Nephron progenitor cell (in vitro differentiated cells): ENCODE measurements at regions not wholly inside any gene's neighbourhood (a gene's known extent, or its start where the extent isn't known, plus 50 kb on each side); places are given as distances from the start of the nearest gene placed in this dataset.

ENCODE experiments used
- DNase-seq: peaks from one replicate; pipeline ENCODE4 v3.0.0; 2021
- H3K27ac Mint-ChIP-seq: 2 replicates; pipeline ENCODE4 v1.8.0; 2021; ENCODE audit warnings: mild to moderate bottlenecking, moderate library complexity, mixed read lengths
- H3K27me3 Mint-ChIP-seq: 2 replicates; pipeline ENCODE4 v1.8.0; 2021; ENCODE audit warnings: mild to moderate bottlenecking, low read depth, mixed read lengths; ENCODE audit not compliant: poor library complexity
- H3K36me3 Mint-ChIP-seq: 2 replicates; pipeline ENCODE4 v1.8.0; 2021; ENCODE audit warnings: low read depth, mixed read lengths
- H3K4me1 Mint-ChIP-seq: 2 replicates; pipeline ENCODE4 v1.8.0; 2021; ENCODE audit warnings: mixed read lengths
- H3K4me3 Mint-ChIP-seq: 2 replicates; pipeline ENCODE4 v1.8.0; 2021; ENCODE audit warnings: mild to moderate bottlenecking, moderate library complexity, mixed read lengths
- H3K9me3 Mint-ChIP-seq: 2 replicates; pipeline ENCODE4 v1.8.0; 2021; ENCODE audit warnings: mild to moderate bottlenecking, moderate library complexity, mixed read lengths
- CTCF ChIP-seq: fragments of 200-600 bp; sonication (generic); IDR thresholded peaks from 2 replicates; pipeline ENCODE4 v1.5.0; 2021; ENCODE audit warnings: antibody characterized with exemption

GRCh38 chr7:130923930-130924329 lies 189.9 kb upstream of the KLF14 start:
- no peak overlapping the region for H3K27ac Mint-ChIP-seq
- H3K36me3 Mint-ChIP-seq: no peaks in the 10 kb centered on the region
- H3K4me3 Mint-ChIP-seq: no peak overlapping the region
- no peak for TF ChIP-seq CTCF
- DNase-seq: no peak
- H3K4me1 Mint-ChIP-seq: peaks cover 63% of the 10 kb centered on the region
- H3K27me3 Mint-ChIP-seq: peaks cover 7% of the 10 kb centered on the region
- no peaks in the 10 kb centered on the region for H3K9me3 Mint-ChIP-seq

DNA sequence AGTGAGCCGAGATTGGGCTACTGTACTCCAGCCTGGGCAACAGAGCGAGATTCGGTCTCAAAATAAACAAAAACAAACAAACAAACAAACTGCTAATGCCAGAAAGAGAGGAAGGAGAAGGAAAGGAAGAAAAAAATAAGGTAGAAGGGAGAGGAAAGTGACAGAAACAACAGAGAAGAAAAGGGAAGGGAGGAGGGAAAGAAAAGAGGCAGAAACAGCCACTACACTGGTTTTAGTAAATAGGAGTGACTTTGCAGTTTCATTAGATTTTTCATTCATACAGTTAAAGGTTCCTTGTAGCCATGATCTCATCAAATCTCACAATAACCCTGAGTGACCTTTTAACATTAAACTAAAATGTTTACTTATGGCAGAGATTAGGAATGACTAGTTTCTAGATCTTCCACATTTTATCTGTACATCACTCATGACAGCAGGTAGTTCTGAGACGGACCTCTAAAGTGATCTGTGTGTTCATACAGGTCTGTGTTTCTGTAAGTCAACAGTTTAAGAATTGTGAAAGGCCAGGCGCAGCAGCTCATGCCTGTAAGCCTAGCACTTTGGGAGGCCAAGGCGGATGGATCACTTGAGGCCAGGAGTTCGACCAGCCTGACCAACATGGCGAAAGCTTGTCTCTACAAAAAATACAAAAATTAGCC lies 191.3 kb upstream of the KLF14 start:
- peak overlapping the region; percentile 94 for H3K27ac Mint-ChIP-seq
- H3K9me3 Mint-ChIP-seq: no peaks in the 10 kb centered on the region
- H3K4me1 Mint-ChIP-seq: peaks cover 59% of the 10 kb centered on the region
- TF ChIP-seq CTCF: no peak
- H3K36me3 Mint-ChIP-seq: no peaks in the 10 kb centered on the region
- H3K4me3 Mint-ChIP-seq: no peak overlapping the region
- peaks cover 9% of the 10 kb centered on the region for H3K27me3 Mint-ChIP-seq
- no peak for DNase-seq

- peak overlapping the region; percentile 54 for H3K27ac Mint-ChIP-seq
- peaks cover 9% of the 10 kb centered on the region for H3K27me3 Mint-ChIP-seq
- no peak for DNase-seq
- no peaks in the 10 kb centered on the region for H3K9me3 Mint-ChIP-seq
- no peak for TF ChIP-seq CTCF
- H3K4me3 Mint-ChIP-seq: no peak overlapping the region
- H3K4me1 Mint-ChIP-seq: peaks cover 50% of the 10 kb centered on the region
- no peaks in the 10 kb centered on the region for H3K36me3 Mint-ChIP-seq
These were observed 192.1 kb upstream of the KLF14 start for GRCh38 chr7:130926001-130926691.

DNA sequence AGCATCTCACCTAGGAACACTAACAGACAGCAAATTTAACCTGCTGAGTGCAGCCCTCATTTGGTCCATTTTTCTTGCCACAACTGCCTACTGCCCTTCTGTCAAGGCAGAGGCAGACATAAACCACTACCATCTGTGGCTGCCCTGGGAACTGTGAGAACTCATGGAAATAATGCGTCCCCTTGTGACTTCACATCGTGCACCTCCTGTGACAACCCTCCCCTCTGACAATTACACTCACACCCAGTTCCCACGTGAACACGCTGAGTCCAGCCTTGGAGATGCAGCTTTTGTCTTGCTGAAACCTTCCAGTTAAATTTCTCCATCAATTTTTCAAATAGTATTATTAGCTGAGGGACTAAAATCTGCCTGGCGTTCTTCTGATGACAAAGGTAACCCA lies 193.1 kb upstream of the KLF14 start:
- no peak for DNase-seq
- H3K4me1 Mint-ChIP-seq: peaks cover 41% of the 10 kb centered on the region
- H3K36me3 Mint-ChIP-seq: no peaks in the 10 kb centered on the region
- H3K4me3 Mint-ChIP-seq: no peak overlapping the region
- TF ChIP-seq CTCF: no peak
- peak overlapping the region; percentile 86 for H3K27ac Mint-ChIP-seq
- H3K27me3 Mint-ChIP-seq: peaks cover 9% of the 10 kb centered on the region
- H3K9me3 Mint-ChIP-seq: no peaks in the 10 kb centered on the region

GRCh38 chr7:130927564-130927963 lies 193.6 kb upstream of the KLF14 start:
- peak overlapping the region; percentile 86 for H3K27ac Mint-ChIP-seq

More at GRCh38 chr7:130927564-130927963, 193.6 kb upstream of the KLF14 start:
- peaks cover 36% of the 10 kb centered on the region for H3K4me1 Mint-ChIP-seq
- H3K36me3 Mint-ChIP-seq: no peaks in the 10 kb centered on the region
- H3K4me3 Mint-ChIP-seq: no peak overlapping the region
- TF ChIP-seq CTCF: no peak
- DNase-seq: no peak
- H3K9me3 Mint-ChIP-seq: no peaks in the 10 kb centered on the region
- peaks cover 9% of the 10 kb centered on the region for H3K27me3 Mint-ChIP-seq
